GM21737 (cell line): ENCODE measurements at regions not wholly inside any gene's neighbourhood (a gene's known extent, or its start where the extent isn't known, plus 50 kb on each side); places are given as distances from the start of the nearest gene placed in this dataset.

Experiments used
- ATAC-seq: cut with Tn5 transposase; IDR thresholded peaks from one replicate; pipeline ENCODE4 v1.9.1; 2021; ENCODE audit warnings: mild to moderate bottlenecking, moderate library complexity; ENCODE audit not compliant: unreplicated experiment

DNA sequence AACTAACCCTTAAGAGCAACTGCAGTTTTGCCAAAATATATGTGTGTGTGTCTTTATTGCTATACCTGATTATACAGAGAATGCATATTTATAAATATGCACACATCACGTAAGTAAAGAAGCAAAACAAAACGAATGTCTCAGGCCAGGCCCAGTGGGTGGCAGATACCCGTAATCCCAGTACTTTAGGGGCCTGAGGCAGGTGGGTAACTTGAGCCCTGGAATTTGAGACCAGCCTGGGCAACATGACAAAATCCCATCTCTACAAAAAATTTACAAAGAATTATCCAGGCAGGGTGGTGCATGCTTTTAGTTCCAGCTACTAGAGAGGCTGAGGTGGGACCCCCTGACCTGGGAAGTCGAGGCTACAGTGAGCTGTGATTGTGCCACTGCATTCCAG lies 745.3 kb downstream of the SATB2 start:
- no peak for ATAC-seq

DNA sequence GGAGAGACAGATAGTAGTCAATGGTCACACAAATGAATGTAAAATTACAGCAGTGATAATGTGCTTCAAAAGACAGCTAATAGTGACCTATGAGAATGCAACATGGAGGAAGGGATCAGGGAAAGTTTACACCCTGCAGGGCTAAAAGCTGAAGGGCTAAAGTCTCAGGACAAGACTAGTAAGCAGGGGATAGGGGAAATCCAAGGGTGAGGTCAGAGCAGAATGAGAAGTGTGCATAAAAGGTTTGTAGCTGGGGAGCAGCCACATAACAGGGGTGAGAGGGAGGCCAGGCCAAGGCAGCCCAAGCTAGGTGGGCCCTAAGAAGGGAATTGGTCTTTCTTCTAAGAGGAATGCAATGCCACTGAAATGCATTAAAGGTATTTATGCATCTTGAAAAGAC lies 746.3 kb downstream of the SATB2 start:
- no peak for ATAC-seq

DNA sequence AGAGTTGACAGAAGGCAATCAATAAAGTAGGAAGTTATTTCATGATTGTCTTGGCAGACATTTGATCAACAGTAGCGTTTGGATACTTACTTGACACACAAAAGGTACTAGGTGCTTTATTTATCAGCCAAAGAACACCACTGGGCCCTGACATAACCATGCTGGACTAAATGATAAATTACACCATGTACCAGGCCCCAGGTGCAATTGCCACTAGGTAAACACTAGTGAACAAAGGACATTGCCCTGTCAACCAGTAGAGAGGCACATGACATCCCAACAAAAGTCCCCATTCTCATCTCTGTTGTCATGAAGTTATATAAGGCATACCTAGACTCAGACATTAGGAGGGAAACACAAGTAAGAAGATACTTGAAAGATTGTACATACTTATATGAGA lies 747.2 kb downstream of the SATB2 start:
- no peak for ATAC-seq

DNA sequence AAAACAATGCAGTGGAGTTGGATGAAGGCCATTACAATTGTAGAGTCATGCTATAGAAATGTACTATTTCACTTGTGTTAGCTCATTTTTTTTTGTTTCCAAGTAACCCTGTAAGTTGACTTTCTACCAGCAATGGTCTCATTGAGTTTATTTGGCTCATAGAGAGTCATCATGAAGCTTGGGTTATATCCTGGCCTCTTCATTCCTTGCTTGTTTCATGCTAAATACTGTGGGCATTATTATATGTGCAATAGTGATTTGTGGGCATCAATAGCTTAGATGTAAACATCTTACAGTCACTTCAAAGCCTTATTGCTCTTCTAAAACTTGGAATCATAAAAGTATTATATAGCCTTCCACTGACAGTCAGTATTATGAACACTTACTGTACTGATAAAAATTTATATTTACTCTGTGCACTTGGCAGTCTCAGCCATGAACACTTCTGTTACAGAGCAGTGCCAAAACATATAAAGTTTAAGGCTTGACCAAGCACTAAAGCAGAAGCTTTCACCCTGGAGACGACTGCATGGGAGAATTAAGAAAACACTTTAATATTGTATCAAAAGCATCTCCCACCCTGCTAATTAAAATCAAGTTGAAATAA lies 751.2 kb downstream of the SATB2 start:
- no peak for ATAC-seq

DNA sequence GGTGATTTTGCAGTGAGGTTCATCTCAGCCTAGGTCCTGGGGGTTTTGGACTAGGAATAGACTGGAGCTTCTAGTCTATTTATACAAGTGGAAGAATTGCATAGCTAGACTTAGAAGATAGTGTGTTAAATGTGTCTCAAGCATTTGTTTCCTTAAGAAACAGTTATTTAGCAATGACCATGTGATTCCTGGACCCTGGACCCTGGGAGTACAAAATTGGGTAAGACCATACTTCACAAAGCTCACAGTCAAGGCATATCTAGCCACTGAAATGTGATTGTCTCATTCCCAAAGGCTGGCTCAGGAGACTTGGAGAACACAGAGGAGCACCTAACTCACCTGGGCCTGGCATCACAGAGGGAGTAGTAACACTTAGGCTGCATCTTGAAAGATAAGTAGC lies 754.5 kb downstream of the SATB2 start:
- no peak for ATAC-seq

DNA sequence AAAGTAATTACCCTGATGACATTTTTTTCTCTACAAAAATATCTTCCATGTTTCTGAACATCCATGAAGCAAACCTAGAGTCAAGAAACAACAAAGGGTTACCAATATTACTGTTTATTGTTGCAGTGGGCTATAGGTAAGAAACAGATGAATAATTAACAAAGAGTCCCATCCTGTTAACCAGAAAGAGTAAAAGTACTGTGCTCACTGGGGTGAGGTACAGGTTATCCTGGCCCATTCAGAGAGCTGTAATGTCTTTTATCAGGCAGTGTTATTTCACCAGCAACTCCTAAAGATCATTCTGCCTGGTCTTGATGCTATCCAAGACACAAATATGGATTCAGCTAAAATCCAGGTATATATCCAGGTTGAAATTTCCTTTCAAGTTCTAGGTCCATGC lies 754.9 kb downstream of the SATB2 start:
- no peak for ATAC-seq

DNA sequence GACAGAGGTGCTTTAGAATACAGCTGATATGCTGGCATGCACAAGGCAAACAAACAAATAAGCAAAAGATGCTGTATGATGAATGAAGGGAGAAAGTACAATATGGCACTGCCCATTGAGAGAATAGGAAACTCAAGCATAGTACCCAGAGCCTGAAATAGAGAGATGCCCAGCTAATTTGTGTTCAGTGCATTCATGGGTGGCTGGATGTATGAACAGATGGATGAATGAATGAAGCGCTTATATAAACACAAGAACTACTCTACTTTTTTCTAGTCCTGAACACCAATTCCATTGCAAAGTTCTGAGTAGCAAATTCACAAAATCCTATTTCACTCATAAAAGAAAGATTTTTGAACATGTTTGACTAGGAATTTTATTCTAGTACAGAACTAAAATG lies 756.3 kb downstream of the SATB2 start:
- ATAC-seq = no peak

DNA sequence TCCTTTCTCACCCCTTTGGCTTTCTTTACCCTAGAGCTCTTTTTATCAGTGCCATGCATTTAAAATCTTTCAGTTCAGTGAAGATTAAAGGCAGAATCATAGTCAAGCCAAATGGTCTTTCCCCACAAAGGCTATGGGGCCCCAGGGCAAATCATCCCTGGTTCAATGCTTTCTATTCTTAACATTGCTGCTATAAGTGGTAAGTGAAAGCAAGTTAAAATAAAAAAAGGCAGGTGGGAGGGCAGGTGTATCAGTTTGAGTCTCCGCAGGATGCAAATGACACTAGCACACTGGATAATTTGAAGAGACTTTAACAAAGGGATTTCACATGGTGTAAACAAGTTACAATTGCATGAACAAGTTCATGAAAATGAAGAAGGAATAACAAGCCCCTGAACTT lies 757.4 kb downstream of the SATB2 start:
- ATAC-seq = no peak

DNA sequence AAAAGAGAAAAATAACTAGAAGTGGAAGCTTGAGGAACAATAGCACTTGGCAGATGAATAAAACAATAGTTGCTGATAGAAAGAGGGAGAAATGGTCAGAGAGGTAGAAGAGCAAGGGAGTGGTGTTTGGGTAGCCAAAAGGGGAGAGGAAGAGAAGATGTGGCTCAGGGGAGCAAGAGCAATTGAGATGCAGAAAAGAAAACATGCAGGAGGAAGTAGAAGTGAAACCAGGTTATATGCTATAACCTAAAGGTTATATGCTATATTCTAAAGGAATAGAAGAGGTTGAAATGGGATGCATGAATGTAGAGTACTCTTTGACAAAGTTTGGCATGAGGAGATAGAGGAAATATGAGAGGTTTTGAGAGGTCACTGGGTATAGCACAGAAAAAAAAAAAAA lies 759.5 kb downstream of the SATB2 start:
- ATAC-seq = no peak

DNA sequence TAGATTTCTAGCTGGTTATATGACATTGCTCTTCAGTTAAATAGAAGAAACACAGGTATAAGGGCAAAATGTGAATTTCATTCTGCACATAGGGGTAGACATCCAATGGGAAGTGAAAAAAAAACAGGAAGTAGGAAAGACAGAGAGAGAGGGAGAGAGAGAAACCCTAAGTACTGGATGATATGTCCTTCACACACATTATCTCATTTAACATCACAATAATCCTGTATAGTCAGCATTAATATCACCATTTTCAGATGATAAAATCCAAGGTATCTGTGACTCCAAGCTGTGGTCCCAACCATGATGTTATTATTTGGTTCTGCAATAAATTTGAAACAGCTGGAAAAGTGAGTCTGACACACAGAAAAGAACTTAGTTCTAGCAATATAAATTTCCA lies 759.9 kb downstream of the SATB2 start:
- ATAC-seq = no peak

DNA sequence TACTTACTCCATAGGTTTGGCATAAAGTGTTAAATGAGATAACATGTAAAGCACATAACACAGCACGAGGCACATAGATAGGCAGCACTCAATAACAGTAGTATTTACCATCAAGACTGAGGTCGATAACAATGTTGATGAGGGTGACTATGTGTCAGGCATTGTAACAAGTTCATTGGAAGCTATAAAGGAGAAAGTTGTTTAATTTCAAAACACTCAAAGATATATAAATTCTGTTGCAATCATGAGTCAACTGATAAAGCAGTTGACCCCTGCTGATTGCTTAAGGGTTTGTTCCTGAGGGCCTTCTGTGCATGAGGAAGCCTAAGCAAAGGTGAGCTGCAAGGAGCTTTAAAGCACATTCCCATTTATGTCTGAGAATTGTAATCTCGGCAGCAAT lies 760.5 kb downstream of the SATB2 start:
- no peak for ATAC-seq

DNA sequence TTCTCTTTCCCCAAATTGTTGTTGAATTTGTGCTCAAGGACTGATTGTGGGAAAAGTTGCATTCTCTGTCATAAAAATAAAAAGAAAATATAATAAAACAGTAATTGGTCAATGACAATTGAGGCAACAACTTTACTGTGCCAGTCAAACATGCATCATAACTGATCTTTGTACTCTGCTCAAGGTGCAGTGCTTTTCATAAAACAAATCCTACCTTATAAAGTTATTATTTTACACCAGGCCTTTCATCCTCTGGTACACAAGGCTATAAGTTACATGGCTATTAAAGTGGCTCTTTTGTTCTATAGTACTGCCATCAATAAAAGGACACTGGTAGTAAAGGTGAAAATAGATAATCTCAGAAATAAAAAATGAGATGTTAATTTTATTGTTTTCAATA lies 761.9 kb downstream of the SATB2 start:
- ATAC-seq = no peak

DNA sequence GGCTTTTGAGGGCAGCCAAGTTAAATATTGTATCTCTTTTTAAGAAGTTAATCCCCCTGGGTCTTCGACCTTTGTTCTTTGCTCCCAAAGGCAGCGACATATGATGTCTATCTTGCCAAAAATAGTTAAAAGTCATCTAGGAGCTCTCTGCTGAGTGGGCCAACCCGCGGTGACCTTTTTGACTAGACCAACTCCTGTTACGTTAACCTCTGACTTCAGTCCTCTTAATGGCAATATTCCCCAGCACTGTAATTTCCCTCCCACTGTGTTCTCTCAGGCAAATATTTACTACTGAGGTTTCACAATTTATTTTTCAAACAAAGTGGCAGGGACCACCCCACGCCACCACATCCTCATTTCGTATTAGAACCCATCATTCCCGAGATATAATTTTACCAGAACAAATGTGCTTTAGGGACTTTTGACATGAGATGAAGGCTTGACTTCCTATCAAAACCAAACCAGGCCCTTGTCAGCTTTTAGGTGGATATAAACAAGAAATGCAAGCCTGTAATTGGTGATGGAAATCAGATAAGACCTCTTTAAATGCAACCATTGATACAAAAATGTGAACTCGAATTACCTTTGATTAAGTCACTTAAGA lies 764.7 kb downstream of the SATB2 start:
- ATAC-seq = no peak

DNA sequence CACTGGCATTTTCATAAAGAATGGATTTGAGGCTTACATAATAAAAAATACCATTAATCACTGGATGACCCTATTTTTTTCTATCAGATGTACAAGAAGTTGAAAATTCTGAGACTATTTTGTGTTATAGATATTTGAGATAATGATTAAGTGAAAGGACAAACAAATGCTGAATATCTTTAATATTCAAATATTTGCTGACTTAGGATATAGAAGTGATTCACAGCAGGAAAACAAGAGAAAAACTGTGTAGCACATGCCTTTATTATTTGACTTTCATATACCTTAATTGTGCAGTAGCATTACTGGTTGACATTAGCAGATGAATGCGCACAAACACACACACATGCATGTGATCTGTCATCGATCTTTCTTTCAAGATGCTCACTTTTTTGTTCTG lies 766.5 kb downstream of the SATB2 start:
- ATAC-seq = no peak

DNA sequence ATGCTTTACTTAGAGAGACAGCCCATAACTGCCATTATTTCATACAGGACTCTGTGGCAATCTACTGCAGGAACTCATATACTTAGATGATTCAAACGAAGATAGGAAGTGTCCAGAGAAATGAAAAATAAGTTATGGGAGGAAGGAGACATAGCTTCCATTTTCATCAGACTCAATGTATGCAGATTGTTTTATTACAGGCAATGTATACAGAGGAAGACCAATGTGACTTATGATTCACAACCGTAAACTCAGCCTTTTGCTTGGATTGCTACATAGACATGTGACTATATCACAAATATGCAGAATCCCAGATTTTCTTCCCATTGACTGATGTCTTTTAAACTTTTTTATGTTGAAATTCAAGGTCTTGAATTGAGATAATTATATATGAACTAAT lies 793.4 kb downstream of the SATB2 start:
- no peak for ATAC-seq

DNA sequence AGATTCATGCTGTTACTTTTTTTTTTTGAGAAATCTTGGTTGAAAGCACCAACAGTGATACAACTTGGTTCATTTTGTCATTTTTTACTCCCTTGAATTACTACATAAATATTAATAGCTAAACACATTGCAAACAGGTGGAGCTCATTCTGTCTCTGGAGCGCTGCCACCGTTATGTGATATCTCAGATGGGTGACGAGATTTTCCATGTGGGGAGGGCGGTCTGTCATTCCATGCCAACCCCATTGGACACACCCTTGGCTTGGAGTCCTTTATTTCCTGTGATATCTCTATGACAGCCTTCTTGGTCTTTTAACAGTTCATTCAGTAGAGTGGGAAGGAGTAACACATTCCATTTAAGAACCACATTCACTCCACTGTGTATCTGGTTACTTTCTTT lies 794.8 kb downstream of the SATB2 start:
- no peak for ATAC-seq

DNA sequence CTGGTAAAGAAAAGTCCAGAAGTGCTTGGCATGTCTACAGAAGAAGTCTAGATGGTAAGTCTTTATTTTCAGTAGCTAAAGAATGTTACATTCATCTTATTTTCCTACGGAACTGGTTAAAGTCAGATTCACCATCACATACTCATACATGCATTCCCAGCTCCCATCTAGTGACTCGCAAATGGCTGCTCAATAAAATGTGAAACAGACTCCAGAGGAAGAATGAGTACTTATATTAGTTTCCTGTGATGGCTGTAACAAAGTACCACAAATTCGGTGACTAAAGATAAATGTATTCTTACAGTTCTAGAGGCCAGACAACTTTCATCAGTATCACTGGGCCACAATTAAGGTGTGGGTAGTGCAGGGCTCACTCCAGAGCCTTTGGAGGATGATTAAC lies 797.2 kb downstream of the SATB2 start:
- ATAC-seq = no peak

DNA sequence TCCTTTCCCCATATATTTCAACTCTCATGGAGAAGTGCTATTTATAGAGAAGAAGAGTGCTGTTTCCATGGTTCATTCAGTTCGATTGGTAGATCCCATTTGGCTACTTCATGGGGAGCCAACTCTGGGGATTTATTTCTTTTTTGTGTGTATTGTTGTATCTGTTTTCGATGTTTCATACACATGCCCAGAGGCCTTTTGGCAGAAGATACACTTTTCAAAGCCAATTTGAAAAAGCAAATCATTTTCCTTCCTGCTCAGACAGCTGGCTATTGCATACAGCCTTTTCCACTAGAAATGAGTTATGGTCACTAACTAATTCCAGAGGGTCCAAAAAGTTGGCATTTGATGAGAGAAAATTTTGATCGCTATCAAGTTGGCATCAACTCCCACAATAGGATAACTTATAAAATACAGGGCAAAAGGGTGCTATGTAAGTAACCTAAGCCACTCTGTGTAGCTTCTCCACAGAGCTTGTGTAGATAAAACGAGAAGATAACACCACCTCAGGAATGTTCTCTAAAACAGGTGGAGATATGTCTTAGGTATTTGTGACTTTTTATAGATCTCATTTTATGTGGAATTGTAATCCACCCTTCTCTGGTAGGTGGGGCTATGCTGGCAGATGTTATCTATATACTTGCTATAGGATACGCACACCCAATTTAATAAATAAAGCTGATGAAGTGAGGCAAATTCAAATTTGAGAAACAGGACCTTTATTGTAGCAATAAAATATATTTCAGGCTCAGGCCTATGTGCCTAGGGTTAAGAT lies 798.5 kb downstream of the SATB2 start:
- ATAC-seq = no peak

DNA sequence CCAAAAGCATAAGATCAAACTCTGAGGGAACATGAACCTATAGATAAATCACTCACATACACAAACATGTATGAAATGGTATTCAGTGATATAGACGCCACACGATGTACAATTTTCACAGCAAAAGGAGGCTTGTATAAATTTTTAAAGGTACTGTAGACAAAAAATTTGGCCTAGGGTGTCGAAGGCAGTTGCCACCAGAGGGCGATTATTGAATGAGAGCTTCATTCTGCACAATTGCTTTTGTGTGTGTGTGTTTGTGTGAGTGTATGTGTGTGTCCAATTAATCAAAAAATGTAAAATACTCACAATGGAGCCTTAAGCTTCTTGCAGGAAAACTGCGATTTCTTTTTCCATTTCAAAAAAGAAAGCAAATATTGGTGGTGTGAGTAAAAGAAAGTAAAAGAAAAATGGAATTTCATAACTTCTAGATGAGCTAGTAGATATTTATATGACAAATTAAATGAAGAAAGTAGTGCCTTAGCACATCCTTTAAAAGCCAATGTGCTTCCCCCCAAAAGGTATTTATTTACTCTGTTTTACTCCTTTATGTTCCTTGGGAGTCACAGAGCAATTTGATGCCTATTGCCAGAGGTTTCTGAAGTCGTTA lies 800.1 kb downstream of the SATB2 start:
- no peak for ATAC-seq

DNA sequence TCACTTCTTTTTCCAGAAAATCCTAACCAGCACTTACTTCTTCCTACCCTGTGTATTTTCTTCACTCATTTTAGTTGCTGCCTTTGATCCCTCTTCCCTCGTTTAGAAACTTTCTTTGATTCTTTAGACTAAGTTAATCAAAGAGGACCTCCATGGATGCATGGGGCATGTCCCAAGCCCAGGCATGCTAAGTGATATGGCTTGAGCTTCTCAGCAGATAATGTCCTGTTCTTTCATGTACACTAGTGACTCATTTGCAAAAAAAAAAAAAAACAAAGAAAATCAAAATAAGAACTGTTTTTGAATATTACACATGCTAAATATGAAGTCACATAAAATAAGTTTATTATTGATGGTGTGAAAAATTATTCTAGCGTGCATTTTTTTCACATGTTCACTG lies 800.9 kb downstream of the SATB2 start:
- no peak for ATAC-seq

DNA sequence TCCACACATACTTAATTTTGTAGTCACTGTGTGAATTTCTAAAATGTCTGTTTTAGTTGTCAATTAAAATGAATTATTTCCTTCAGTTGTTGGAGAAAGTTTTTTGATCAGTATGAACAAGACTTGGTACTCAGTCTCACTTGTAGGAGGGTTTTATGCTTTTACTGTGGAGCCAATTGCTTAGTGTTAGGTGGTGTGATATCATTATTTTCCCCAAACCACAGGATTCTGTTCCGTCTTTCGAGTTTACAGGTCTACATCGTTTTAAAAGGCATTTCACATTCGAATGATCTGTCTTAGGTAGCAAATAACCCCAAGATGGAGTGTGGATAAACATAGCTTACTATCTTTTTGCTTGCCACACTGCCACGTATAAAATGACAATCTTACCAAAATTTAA lies 803.1 kb downstream of the SATB2 start:
- ATAC-seq = no peak

DNA sequence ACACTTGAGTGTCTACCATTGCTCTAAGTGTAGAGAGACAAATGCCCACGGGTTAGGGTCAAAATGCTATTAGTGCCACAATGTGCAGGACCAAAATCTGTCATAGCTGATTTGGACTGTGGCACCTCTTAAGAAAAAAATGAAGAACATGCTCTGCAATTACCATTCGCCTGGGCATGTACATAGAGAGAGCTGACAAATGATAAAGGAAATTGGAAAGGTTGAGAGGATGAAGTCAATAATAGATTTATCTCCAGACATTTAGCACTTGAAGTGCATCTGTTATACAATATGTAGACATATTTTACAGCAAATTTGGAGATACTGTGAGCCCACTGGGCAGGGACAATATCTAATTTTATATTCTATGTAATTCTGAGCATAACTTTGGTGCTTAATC lies 804.4 kb downstream of the SATB2 start:
- no peak for ATAC-seq
